Activated T-helper 1 cell treated with anti-CD3 and anti-CD28 coated beads, Interleukin-12 subunit alpha, Interleukin-12 subunit beta, Interleukin-2, Interleukin-4 antibody, amounts not matched to agents 30 ng/mL and 10 ng/mL and 1 ng/mL, durations not matched to agents 14 hours and 24 hours and 36 hours (primary cell): ENCODE measurements at regions not wholly inside any gene's neighbourhood (a gene's known extent, or its start where the extent isn't known, plus 50 kb on each side); places are given as distances from the start of the nearest gene placed in this dataset.
"Not testable (repeated sequence)": the region's sequence is repeated elsewhere in the genome, so short reads cannot be mapped to it uniquely, and the experiment has no call there.

ENCODE experiments used
- DNase-seq: peaks from one replicate; pipeline ENCODE4 v3.0.0; 2021; ENCODE audit warnings: low spot score
- H3K27ac Mint-ChIP-seq: one replicate; pipeline ENCODE4 v1.8.0; 2021; ENCODE audit warnings: mild to moderate bottlenecking, mixed read lengths
- H3K27me3 Mint-ChIP-seq: one replicate; pipeline ENCODE4 v1.8.0; 2022; ENCODE audit warnings: mild to moderate bottlenecking, moderate library complexity, mixed read lengths; ENCODE audit not compliant: insufficient read depth
- H3K36me3 Mint-ChIP-seq: one replicate; pipeline ENCODE4 v1.8.0; 2021; ENCODE audit warnings: low read depth, mixed read lengths
- H3K4me1 Mint-ChIP-seq: one replicate; pipeline ENCODE4 v1.8.0; 2021; ENCODE audit warnings: low read depth, mixed read lengths
- H3K4me3 Mint-ChIP-seq: one replicate; pipeline ENCODE4 v1.8.0; 2021; ENCODE audit warnings: mild to moderate bottlenecking, moderate library complexity, mixed read lengths
- H3K9me3 Mint-ChIP-seq: one replicate; pipeline ENCODE4 v1.8.0; 2021; ENCODE audit warnings: mixed read lengths
- intact Hi-C: fragments of 100-400 bp; cut with micrococcal nuclease; formaldehyde crosslinking; loops from one replicate; pipeline ENCODE4 v1.15.1; 2024

DNA sequence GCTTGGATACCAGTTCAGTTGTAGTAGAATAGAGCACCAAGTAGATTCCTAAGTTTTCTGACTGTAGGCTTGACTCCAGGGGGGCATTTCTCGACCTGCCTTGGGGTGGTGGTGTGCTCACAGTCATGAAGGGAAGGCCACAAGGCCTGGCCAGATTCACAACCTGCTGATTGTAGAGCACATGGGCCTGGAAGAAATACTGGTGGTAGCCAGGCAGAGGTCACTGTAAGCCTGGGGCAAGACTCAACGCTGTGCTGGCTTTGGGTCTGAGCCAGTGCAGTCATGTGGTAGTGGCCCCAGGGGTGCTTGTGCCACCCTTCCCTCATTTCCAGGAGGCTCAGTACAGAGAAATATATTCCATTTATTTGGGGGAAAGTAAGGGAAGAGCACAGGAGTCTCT is 832.3 kb upstream of the SLC10A2 start:
- no peaks in the 10 kb centered on the region for H3K4me1 Mint-ChIP-seq
- H3K9me3 Mint-ChIP-seq = no peaks in the 10 kb centered on the region
- no peak for DNase-seq
- H3K36me3 Mint-ChIP-seq = no peaks in the 10 kb centered on the region
- intact Hi-C loops = no loop called here
- H3K4me3 Mint-ChIP-seq = no peak overlapping the region
- H3K27ac Mint-ChIP-seq = no peak overlapping the region
- H3K27me3 Mint-ChIP-seq = no peaks in the 10 kb centered on the region

DNA sequence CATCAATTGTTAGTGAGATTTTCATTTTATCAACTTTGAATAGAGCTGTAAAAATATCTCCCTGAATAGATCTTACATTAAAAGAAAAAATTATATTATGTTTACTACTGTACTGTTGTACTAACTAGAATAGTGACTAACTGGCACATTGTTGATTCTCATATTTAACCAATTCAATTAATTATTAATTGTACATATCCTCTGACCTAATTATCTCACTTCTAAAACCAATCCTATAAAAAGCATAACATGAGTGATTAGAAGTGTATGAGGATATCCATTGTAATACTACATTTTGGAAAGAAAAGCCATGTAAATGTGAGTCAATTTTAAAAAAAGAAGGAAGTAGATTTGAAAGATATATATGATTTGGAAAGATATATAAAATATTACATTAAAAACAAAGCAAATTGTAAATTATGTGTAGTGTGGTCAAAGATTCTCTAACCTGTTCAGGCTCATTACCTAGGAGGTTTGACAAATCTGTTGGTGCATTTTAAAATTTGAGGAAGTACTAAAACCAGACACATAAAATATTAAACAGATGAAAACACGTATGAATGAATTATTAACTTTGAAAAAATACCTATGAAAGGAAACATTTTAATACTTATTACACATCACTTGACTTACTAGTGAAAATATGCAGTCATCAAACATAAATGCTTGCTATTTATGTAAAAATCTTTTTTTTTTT is 829.8 kb upstream of the SLC10A2 start:
- H3K4me1 Mint-ChIP-seq = no peaks in the 10 kb centered on the region
- no peaks in the 10 kb centered on the region for H3K27me3 Mint-ChIP-seq
- no peaks in the 10 kb centered on the region for H3K36me3 Mint-ChIP-seq
- intact Hi-C loops = no loop called here
- H3K9me3 Mint-ChIP-seq = no peaks in the 10 kb centered on the region
- H3K27ac Mint-ChIP-seq = no peak overlapping the region
- DNase-seq = no peak
- H3K4me3 Mint-ChIP-seq = no peak overlapping the region

DNA sequence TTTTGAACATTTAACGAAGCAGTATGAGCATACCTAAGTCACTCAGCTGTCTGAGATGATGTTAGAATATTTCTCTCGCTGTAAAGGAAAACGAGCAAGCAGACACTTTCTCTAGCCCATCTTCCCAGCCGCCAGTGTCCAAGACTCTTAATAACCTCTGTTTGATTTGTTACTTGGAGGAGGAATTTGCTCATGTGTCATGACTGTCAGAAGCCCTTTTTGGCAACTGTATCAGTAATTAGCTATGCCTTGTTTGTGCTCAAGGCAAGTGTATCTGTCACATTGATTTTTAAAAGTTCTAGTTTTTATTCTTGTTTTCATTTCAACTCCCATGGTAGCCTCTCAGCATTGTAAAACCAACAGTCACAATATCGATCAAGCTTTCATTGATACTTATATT is 828.4 kb upstream of the SLC10A2 start:
- Mint-ChIP-seq H3K4me1 (no peaks in the 10 kb centered on the region), H3K4me3 (no peak overlapping the region), H3K27ac (no peak overlapping the region), H3K9me3 (no peaks in the 10 kb centered on the region), H3K36me3 (no peaks in the 10 kb centered on the region), H3K27me3 (no peaks in the 10 kb centered on the region)
- no peak for DNase-seq
- intact Hi-C loops = no loop called here

DNA sequence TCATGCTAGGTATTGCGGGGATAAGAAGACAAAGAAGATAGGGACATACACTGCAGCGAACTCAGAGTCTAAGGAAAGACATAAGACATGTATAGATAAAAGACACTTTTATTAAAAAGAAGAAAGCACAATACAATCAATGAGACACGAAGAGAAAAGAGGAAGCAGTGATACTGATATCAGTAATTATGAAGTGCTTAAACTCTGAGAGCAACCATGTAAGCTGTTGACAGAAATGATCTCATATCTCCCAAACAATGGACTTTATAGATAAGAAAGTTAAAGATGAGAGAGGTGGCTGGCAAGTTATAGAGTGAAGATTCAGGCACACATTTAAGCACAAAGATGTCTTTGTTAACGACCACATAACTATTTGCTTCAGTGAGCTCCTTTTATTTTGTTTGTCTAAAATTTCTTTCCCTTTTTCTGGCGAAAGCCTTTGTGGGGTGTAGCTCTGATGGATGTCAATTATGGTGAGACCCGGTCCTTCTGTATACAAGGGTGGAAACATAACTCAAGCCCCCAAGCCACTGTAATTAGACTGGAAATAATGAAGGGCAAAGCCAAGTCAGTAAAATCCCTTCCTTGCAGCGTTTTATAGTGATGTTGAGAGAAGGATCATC is 818.0 kb upstream of the SLC10A2 start:
- intact Hi-C loops = no loop called here
- Mint-ChIP-seq H3K27me3 (no peaks in the 10 kb centered on the region), H3K9me3 (no peaks in the 10 kb centered on the region), H3K4me1 (no peaks in the 10 kb centered on the region), H3K36me3 (no peaks in the 10 kb centered on the region), H3K27ac (no peak overlapping the region), H3K4me3 (no peak overlapping the region)
- no peak for DNase-seq

DNA sequence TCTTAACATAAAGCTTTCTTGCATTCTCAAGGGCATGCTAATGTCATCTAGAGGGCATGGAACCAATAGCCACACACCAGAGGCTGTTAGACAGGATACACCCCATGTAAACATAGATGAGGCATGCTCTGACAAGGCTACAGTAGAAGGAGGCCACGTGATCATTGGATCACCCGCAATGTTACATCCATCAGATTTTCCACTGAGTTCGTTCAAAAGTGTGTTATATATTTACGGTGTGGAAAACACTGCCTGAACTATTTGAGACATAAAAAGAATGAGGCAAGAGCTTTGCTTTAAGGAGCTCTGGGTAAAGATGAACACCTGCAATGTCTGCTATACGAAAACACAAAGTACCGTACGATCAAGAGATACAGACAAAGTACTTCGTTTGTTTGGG is 817.5 kb upstream of the SLC10A2 start:
- Mint-ChIP-seq H3K27me3 (no peaks in the 10 kb centered on the region), H3K4me1 (no peaks in the 10 kb centered on the region), H3K27ac (no peak overlapping the region), H3K9me3 (no peaks in the 10 kb centered on the region), H3K4me3 (no peak overlapping the region), H3K36me3 (no peaks in the 10 kb centered on the region)
- intact Hi-C loops = no loop called here
- no peak for DNase-seq

DNA sequence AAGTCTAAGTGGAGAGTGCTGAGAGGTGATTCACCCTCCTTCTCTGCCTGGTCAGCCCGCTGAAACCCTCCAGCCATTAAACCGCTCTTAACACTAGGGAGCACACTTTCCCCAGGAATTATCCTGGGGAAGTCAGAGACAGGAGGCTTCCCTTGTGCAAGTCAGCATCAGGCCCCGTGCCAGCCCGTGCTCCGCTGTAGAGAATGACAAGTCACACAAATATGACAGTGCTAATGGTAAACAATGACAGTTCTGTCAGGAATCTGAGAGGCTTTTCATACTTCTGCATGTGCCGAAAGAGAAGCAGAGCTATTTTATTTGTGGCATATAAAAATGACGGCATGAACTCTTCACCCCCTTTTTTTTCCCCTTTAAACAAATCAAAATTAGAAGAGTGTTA is 816.9 kb upstream of the SLC10A2 start:
- Mint-ChIP-seq H3K27ac (no peak overlapping the region), H3K4me3 (no peak overlapping the region), H3K9me3 (no peaks in the 10 kb centered on the region), H3K4me1 (no peaks in the 10 kb centered on the region), H3K27me3 (no peaks in the 10 kb centered on the region), H3K36me3 (no peaks in the 10 kb centered on the region)
- intact Hi-C loops = no loop called here
- DNase-seq = no peak

DNA sequence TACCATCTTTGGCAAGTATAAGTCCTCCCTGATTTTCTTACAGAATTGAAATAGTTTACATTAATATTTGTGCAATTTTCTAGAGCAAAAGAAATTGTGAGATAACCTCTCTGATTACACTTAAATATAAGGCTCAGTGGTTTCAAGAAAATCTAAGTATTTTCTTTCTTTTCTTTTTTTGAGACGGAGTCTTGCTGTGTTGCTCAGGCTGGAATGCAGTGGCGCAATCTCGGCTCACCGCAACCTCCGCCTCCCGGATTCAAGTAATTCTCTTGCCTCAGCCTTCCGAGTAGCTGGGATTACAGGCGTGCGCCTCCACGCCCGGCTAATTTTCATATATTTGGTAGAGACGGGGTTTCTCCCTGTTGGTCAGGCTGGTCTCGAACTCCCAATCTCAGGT is 813.9 kb upstream of the SLC10A2 start:
- H3K27ac Mint-ChIP-seq, DNase-seq, intact Hi-C loops, H3K4me3 Mint-ChIP-seq, H3K4me1 Mint-ChIP-seq, H3K36me3 Mint-ChIP-seq, H3K9me3 Mint-ChIP-seq, H3K27me3 Mint-ChIP-seq: not testable (repeated sequence)

DNA sequence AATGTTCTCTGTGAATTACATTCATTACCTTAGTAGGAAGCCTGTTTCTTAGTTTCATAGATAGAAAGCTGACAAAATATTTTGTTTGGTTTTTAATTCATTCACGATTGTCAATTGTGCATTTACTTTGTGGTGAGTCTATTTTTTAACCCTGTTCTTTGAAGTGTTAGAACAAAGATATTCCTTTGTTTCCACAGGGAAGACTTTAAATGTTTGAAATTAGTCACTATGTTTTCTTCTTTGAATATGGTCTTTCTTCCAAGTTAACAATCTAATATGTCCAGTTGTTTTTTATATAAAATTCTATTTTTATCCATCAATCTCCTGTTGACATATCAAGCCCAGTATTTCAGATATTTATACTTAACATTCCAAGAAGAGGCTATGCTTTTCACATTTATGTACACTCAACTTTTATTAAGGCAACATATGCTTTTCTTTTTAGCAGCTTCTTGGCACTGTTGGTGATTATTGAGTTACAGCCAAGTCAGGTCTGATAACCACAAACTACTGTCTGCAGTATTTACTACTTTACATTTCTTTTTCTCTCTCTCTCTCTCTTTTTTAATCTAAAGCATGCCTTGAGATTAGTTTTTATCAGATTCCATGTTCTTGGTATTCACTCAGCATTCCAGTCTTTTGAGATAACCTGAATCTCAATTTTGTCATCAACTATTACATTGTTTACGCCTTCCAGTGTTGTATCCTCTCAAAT is 812.8 kb upstream of the SLC10A2 start:
- no peak for DNase-seq
- H3K36me3 Mint-ChIP-seq = no peaks in the 10 kb centered on the region
- no peak overlapping the region for H3K4me3 Mint-ChIP-seq
- no peak overlapping the region for H3K27ac Mint-ChIP-seq
- no peaks in the 10 kb centered on the region for H3K4me1 Mint-ChIP-seq
- H3K9me3 Mint-ChIP-seq = no peaks in the 10 kb centered on the region
- intact Hi-C loops = no loop called here
- no peaks in the 10 kb centered on the region for H3K27me3 Mint-ChIP-seq

DNA sequence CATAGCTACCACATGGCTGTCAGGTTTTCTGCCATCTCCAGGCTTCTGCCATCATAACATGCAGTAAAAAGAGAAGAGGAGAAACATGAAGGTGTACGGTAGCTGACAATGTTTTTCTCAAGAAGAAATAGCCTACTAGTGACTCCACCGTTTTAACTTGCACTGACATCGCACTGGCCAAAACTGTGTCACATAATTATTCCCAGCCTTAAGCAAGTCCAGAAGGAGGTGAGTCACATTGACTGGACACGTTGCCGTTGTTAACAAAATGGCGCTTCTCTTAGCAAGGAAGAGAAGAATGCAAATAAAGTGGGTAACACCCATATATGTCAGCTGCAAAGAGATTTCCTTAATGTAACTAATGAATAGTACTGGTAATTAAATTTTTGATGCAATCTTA is 810.4 kb upstream of the SLC10A2 start:
- no peak overlapping the region for H3K4me3 Mint-ChIP-seq
- H3K27me3 Mint-ChIP-seq = no peaks in the 10 kb centered on the region
- H3K36me3 Mint-ChIP-seq = no peaks in the 10 kb centered on the region
- DNase-seq = no peak
- H3K27ac Mint-ChIP-seq = no peak overlapping the region
- no peaks in the 10 kb centered on the region for H3K4me1 Mint-ChIP-seq
- no peaks in the 10 kb centered on the region for H3K9me3 Mint-ChIP-seq
- intact Hi-C loops = no loop called here

DNA sequence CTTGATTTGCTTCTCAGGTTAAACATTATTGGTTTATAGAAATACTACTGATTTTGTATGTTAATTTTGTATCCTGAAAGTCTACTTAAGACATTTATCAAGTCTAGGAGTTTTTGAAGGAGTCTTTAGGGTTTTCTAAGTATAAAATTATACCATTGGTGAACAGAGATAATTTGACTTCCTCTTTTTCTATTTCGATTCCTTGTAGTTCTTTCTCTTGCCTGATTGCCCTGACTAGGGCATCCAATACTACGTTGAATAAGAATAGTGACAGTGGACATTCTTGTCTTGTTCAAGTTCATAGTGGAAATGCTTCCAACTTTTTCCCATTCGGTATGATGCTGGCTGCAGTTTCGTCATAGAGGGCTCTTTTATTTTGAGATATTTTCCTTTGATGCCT is 807.5 kb upstream of the SLC10A2 start:
- Mint-ChIP-seq H3K27me3 (no peaks in the 10 kb centered on the region), H3K36me3 (no peaks in the 10 kb centered on the region), H3K9me3 (peaks cover 4% of the 10 kb centered on the region), H3K27ac (no peak overlapping the region), H3K4me1 (no peaks in the 10 kb centered on the region), H3K4me3 (no peak overlapping the region)
- intact Hi-C loops = no loop called here
- no peak for DNase-seq

DNA sequence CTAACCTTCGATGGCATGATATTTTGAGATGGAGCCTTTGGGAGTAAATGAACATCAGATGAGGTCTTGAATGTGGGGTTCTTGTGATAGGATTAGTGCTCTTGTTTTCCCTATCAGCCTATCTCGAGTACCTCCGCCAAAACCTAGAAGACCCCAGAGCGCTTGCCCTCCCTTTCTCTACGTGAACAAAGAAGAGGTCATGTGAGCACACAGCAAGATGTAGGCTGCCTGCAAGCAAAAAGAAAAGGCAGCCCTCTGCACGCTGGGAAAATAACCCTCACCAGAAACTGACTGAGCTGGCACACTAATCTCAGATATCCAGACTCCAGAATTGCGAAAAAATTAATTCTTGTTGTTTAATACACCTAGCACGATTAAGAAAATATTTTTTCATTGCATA is 799.8 kb upstream of the SLC10A2 start:
- Mint-ChIP-seq H3K9me3 (peaks cover 4% of the 10 kb centered on the region), H3K4me1 (no peaks in the 10 kb centered on the region), H3K36me3 (no peaks in the 10 kb centered on the region), H3K4me3 (no peak overlapping the region), H3K27ac (no peak overlapping the region), H3K27me3 (no peaks in the 10 kb centered on the region)
- no peak for DNase-seq
- intact Hi-C loops = no loop called here

DNA sequence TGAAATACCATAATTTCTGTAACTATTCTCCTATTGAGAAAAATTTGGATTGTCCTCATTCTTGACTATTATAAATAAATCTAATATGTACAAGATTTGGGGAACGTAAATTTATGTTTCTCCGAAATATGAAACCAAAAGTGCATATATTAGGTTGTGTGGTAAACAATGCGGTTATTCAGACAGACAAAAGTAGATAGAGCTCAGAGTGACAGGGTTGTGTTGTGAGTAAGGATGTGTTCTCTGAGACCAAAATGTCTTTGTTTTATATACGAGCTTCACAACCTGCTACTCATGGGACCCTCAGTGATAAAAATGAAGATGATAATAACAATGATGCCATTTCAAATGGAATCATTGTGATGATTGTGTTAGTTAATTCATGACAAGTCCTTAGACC is 796.3 kb upstream of the SLC10A2 start:
- no peaks in the 10 kb centered on the region for H3K27me3 Mint-ChIP-seq
- no peaks in the 10 kb centered on the region for H3K9me3 Mint-ChIP-seq
- DNase-seq = no peak
- no peak overlapping the region for H3K27ac Mint-ChIP-seq
- no peaks in the 10 kb centered on the region for H3K36me3 Mint-ChIP-seq
- no peaks in the 10 kb centered on the region for H3K4me1 Mint-ChIP-seq
- intact Hi-C loops = no loop called here
- H3K4me3 Mint-ChIP-seq = no peak overlapping the region

DNA sequence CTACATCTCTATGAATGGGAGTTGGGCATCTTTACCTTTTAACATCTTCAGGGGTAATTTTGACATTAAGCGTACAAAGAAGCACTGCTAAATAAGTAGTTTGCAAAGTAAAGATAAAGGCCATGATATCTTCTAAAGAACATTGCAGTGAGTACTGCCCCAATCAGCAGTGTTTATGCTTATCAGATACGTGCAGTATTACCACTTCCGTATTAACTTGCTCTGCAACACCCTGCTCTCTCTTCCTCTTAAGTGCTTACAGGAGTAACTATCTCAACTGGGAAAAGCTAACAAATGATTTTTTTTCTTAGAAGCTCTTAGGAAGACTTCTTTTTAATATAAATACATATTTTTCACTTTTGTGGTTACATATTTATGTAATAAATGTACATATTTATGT is 793.7 kb upstream of the SLC10A2 start:
- intact Hi-C loops = no loop called here
- Mint-ChIP-seq H3K4me3 (no peak overlapping the region), H3K9me3 (no peaks in the 10 kb centered on the region), H3K36me3 (no peaks in the 10 kb centered on the region), H3K4me1 (no peaks in the 10 kb centered on the region), H3K27me3 (no peaks in the 10 kb centered on the region), H3K27ac (no peak overlapping the region)
- no peak for DNase-seq
